A549 (cell line): ENCODE measurements at regions not wholly inside any gene's neighbourhood (a gene's known extent, or its start where the extent isn't known, plus 50 kb on each side); places are given as distances from the start of the nearest gene placed in this dataset.

Source experiments
- CTCF ChIP-seq: fragments of >200 bp; sonication (Bioruptor Twin); formaldehyde crosslinking; IDR thresholded peaks from 3 replicates; pipeline ENCODE4 v1.5.1; 2016
- EP300 ChIP-seq, 2 experiments: fragments of >200 bp; sonication (Bioruptor Twin); formaldehyde crosslinking; IDR thresholded peaks; 2 replicates in 1 of 2; 3 replicates in 1 of 2; pipeline ENCODE4 v1.6.1; 2016 to 2017

- no peak for TF ChIP-seq CTCF
- TF ChIP-seq EP300 (IDR thresholded peaks at IDR 0.05), result no peak
Observed at GRCh38 chr17:54626146-54626703, 274.4 kb upstream of the TOM1L1 start.
